GM12872 (cell line): ENCODE measurements at regions not wholly inside any gene's neighbourhood (a gene's known extent, or its start where the extent isn't known, plus 50 kb on each side); places are given as distances from the start of the nearest gene placed in this dataset.

Source experiments
- TF ChIP-seq, protein P1 (sequence below): IDR thresholded peaks from 3 replicates; pipeline ENCODE4 v1.5.1; 2011; ENCODE audit warnings: low read depth, mild to moderate bottlenecking, low read length, moderate library complexity; ENCODE audit not compliant: insufficient read depth

DNA sequence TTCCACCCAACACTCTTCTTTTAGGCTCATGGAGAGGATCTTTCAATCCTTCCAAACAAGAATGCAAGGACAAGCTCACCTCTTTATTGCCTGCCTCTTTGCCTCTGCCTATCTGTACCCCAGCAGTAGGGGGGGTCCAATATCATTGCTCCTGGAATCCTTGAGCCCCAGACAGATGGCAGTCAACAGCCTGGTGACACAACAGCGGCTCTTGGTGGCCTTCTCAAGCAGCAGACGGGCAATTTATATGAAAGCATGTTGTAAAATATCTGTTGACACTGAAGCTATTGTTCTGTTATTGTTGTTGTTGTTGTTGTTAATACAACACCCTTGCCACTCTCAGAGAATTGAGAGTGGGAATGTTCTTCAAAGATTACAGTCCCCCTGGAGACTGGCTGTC lies 480.0 kb upstream of the CADM1 start:
- TF ChIP-seq, protein P1, sequence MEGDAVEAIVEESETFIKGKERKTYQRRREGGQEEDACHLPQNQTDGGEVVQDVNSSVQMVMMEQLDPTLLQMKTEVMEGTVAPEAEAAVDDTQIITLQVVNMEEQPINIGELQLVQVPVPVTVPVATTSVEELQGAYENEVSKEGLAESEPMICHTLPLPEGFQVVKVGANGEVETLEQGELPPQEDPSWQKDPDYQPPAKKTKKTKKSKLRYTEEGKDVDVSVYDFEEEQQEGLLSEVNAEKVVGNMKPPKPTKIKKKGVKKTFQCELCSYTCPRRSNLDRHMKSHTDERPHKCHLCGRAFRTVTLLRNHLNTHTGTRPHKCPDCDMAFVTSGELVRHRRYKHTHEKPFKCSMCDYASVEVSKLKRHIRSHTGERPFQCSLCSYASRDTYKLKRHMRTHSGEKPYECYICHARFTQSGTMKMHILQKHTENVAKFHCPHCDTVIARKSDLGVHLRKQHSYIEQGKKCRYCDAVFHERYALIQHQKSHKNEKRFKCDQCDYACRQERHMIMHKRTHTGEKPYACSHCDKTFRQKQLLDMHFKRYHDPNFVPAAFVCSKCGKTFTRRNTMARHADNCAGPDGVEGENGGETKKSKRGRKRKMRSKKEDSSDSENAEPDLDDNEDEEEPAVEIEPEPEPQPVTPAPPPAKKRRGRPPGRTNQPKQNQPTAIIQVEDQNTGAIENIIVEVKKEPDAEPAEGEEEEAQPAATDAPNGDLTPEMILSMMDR, result peak; percentile 40; the same call in 2 of the 3 replicates

DNA sequence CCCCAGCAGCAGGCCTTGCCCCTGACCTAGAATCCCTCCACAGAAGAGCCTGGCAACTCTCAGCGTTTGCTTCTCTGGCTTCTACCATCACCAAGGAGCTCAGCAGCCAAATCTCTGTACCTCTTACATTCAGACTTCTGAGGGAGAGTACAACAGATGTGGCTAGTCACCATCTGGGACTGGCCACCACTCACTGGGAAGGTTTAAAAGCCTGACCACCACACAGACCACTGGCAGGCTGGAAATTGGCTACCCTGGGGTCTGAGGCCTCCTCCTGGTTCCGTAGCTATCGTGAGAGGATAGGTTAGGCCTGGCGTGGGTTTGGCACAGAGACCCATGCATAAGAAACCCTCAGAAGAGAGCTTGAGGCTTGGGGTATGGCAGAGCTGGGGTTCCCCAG lies 478.5 kb upstream of the CADM1 start:
- TF ChIP-seq, protein P1, result no peak

DNA sequence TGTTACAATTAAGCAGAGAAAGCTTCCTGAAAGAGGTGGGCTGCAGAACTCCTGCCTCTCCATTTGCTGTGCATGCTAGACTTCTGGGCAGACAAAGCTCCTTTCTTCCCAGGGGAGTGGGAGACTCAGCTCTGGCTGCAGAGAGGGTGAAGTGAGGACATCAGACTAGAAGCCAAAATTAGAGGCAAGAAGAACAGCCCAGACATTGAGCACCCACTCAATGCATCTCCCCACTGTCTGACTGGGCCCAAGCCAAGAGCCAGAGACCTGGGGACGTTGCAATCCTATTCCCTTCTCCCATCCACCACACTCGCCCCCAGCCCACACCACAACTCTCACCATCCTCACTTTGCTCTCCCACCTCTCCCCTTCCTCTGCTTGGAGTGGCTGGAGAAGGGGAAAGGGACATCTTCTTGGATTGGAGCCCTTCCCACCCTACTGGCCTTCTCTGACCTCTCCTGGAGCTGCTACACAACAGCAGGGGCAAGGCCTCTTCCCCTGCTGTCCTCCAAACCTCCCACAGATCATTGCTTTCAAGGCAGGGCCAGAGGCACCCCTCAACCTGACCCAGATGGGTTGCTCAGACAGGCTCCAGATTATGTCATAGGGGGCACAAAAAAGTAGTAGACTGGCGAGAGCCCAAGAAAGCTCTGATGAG lies 477.7 kb upstream of the CADM1 start:
- TF ChIP-seq, protein P1, result no peak

DNA sequence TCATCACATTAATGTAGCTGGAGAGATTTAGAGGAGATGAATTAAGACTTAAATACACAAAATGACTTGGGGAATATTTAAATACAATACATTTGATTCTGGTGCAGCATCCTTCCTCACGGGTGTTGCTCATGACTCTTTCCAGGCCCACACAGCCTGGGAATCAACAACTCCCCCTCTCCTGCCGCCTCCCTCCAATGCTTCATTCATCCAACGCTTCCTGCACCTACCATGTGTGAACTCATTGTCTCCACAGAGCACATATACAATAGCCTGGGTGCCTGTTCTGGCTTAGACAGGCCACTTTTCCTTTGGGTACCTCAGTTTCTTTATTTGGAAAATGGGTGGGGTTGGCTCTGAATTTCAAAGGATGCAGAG lies 476.9 kb upstream of the CADM1 start:
- TF ChIP-seq, protein P1, result no peak

DNA sequence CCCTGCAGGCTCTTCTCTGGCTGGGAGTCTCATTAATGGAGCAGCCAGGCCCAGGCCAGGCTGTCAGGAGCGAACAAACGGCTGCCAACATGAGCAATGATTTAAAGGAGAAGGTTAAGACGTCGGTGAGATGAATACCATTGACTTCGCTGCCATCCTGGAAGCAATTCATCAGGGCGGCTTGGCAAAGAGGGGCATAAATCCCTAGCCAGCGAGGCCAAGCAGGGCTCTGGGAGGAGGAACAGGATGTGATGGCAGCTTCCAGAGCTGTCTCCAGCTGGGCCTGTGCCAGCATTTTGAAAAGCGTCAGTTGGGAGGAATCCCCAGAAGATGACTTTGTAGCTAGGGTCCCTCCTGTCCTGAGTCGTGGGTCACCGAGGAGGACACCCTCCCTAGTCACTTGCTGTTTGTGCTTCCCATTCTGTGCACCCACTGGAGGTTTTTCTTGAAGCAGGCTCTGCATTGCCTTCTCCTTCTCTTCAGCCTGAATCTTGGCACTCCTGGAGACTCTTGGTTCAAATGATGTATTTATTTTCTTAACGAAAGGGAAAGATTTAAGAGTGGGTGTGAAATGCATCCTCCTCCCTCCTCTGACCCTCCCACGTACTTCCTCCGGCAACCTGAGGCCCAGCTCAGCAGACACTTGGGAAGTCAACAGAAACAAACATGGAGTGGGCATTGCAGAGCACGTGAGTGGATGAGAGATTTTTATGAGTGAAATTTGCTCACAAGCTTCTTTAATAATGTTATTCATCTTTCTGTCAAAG lies 476.3 kb upstream of the CADM1 start:
- TF ChIP-seq, protein P1, result no peak

DNA sequence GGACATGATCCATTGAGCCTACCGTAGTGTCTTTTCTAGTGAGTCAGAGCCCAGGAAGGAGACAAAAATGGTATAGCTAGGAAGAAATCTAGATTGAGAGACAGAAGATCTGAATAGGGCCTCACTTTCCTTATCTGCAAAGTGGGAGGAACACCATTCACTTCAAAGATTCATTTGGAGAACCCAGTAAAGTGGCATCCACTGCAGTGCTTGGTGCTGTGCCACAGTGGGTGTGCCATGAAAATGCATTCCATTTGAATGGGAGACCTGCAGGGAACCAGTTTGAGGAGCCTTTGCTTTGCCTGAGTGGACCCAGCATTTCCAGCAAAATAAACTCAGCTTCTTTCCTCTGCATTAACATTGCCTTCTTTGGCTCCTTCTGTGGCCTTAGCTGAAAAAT lies 470.5 kb upstream of the CADM1 start:
- TF ChIP-seq, protein P1, result no peak

DNA sequence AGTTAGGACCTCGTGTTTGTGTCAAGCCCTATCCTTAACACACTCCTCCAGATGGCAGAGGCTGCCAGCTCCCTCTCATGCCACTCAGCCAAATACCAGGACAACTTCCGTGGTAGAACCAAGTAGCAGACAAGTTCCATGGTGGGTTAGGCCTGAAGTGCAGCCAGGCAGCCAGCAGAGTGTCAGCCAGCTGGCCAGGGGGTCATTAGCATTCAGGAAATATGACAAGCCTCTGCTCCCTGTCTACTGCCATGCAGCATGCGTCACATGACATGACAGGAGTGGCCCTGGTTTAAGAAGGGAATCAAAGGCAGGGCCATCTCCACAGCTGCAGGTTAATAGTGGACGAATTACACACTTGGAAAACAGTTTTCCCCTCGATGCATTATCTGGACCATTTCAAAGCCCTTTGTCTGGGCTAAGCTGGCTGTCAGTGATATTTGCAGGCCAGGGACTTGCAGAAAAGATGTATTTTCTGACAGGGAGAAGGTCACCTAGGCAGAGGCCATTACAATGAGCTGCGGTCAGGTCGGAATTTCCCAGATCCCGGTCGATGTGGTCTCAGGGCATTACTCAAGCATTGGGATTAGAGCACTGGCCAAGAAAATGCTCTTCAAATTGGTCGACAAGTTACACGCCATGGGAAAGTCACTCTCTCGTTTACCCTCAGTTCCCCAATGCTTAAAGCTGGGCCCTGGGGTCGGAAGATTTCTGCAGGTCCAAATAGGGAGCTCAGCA lies 461.7 kb upstream of the CADM1 start:
- TF ChIP-seq, protein P1, result no peak
